Tibial artery (tissue), 4 donors: ENCODE measurements at regions not wholly inside any gene's neighbourhood (a gene's known extent, or its start where the extent isn't known, plus 50 kb on each side); places are given as distances from the start of the nearest gene placed in this dataset.

Experiments
- DNase-seq, 2 donors: peaks; one replicate each; pipeline ENCODE4 v3.0.0-alpha.2; 2019
- H3K27ac ChIP-seq, 2 donors: fragments of 200-600 bp; sonication (generic) in 1 of 2; 1 replicate in 1 of 2; 2 replicates in 1 of 2; pipeline ENCODE4 v1.5.1; 2018 to 2019; ENCODE audit warnings: mild to moderate bottlenecking in 1 of 2
- H3K27me3 ChIP-seq, 2 donors: fragments of 200-600 bp; sonication (generic) in 1 of 2; one replicate each; pipeline versions ENCODE4 v1.5.1 to v1.6.0; 2016 to 2019
- H3K36me3 ChIP-seq, 3 donors: fragments of 200-600 bp; sonication (generic) in 2 of 3; one replicate each; pipeline ENCODE4 v1.5.1; 2016 to 2019; ENCODE audit warnings: mild to moderate bottlenecking in 2 of 3
- H3K4me1 ChIP-seq, 4 donors: fragments of 200-600 bp; sonication (generic) in 2 of 4; 1 replicate in 3 of 4; 2 replicates in 1 of 4; pipeline ENCODE4 v1.5.1; 2016 to 2019
- H3K4me3 ChIP-seq, 2 donors: fragments of 200-600 bp; sonication (generic) in 1 of 2; 1 replicate in 1 of 2; 2 replicates in 1 of 2; pipeline ENCODE4 v1.5.1; 2018 to 2019; ENCODE audit warnings: mild to moderate bottlenecking in 2 of 2
- H3K9me3 ChIP-seq, 3 donors: fragments of 200-600 bp; sonication (generic) in 1 of 3; one replicate each; pipeline ENCODE4 v1.5.1; 2016 to 2019
- CTCF ChIP-seq, 2 experiments: fragments of 200-600 bp in 1 of 2; fragments of 450-650 bp in 1 of 2; IDR thresholded peaks; one replicate each; pipeline ENCODE4 v1.5.1; 2017 to 2019; ENCODE audit warnings: antibody characterized with exemption in 2 of 2, mild to moderate bottlenecking in 1 of 2, moderate library complexity in 1 of 2
- intact Hi-C: fragments of 100-400 bp; cut with DNase I; formaldehyde crosslinking; loops from one replicate; pipeline ENCODE4 v1.15.0; 2023; ENCODE audit warnings: low total_unique reads

- DNase-seq = no peak
- no peak overlapping the region for H3K4me3 ChIP-seq
- no peaks in the 10 kb centered on the region for H3K4me1 ChIP-seq
- H3K27ac ChIP-seq = no peak overlapping the region
- H3K9me3 ChIP-seq = no peaks in the 10 kb centered on the region
- H3K36me3 ChIP-seq = no peaks in the 10 kb centered on the region
- no peak for TF ChIP-seq CTCF (IDR thresholded peaks at IDR 0.05)
- H3K27me3 ChIP-seq = no peaks in the 10 kb centered on the region
- intact Hi-C loops = no loop called here
These were observed 111.2 kb upstream of the STEAP1B start for GRCh38 chr7:22610951-22611757.

DNA sequence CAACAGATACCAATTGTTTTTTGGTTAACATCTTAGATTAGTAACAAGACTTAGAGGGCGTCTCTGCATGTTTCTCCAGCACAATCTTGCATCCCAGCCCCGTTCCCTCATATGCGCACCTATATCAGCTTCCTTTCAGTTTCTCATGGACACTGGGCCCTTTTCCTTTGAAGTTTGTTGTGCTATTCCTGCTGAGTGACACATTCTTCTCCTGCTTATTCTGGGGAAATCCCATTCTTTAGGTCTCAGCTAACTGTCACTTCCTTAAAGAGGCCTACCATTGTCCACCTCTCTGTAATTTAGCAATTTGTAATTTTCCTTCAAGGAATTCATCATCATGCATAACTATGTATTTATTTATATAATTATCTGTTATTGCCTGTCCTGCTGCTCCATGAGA is 110.3 kb upstream of the STEAP1B start:
- Histone ChIP-seq H3K4me3 (no peak overlapping the region), H3K36me3 (no peaks in the 10 kb centered on the region), H3K27me3 (no peaks in the 10 kb centered on the region), H3K9me3 (no peaks in the 10 kb centered on the region), H3K27ac (no peak overlapping the region), H3K4me1 (no peaks in the 10 kb centered on the region)
- TF ChIP-seq CTCF (IDR thresholded peaks at IDR 0.05) = no peak
- DNase-seq = no peak
- intact Hi-C loops = no loop called here

GRCh38 chr7:22607180-22607579 is 107.2 kb upstream of the STEAP1B start:
- DNase-seq = no peak
- no peak overlapping the region for H3K27ac ChIP-seq
- no peaks in the 10 kb centered on the region for H3K27me3 ChIP-seq
- no peak overlapping the region for H3K4me3 ChIP-seq
- intact Hi-C loops = no loop called here
- no peaks in the 10 kb centered on the region for H3K36me3 ChIP-seq
- no peaks in the 10 kb centered on the region for H3K9me3 ChIP-seq
- no peaks in the 10 kb centered on the region for H3K4me1 ChIP-seq
- TF ChIP-seq CTCF (IDR thresholded peaks at IDR 0.05) = no peak

- intact Hi-C loops = no loop called here
These were observed 104.3 kb upstream of the STEAP1B start for GRCh38 chr7:22604246-22604645.

DNA sequence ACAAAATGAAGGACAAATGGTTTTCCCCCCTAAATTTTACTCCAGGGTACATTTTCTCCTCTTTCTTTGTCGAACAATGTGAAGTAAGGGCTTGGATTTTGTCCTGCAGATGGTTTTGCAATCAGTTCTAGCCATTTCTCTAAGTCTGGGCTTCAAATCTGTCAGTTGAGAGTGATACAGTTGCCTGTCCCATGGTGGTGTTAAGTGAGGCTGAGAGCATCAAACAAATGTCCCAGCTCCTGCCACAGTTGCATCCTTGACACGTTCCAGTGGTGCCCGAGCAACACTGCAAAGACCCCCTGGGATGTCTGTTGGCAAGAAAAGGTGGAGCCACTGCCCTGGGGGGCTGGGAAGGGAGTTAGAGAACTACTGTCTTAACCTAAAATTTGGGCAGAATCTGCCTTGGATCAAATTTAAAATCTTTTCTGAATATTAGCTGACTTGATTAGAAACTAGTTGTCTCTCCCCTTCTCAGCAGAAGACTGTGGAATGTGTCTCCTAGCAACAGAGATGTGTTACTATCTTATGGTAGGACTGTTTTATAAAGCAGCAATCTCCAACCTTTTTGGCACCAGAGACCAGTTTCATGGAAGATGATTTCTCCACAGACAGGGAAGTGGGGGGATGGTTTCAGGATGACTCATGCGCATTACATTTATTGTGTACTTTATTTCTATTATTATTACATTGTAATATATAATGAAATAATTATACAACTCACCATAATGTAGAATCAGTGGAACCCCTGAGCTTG is 102.0 kb upstream of the STEAP1B start:
- no peak overlapping the region for H3K27ac ChIP-seq
- intact Hi-C loops = no loop called here
- DNase-seq = no peak

More at GRCh38 chr7:22604246-22604645, 104.3 kb upstream of the STEAP1B start:
- H3K4me1 ChIP-seq = peaks cover 0 to 3% (median 0%) of the 10 kb centered on the region in 4 donors
- H3K36me3 ChIP-seq = no peaks in the 10 kb centered on the region
- DNase-seq = no peak
- no peaks in the 10 kb centered on the region for H3K9me3 ChIP-seq
- no peak overlapping the region for H3K4me3 ChIP-seq
- no peak overlapping the region for H3K27ac ChIP-seq
- no peak for TF ChIP-seq CTCF (IDR thresholded peaks at IDR 0.05)
- H3K27me3 ChIP-seq = no peaks in the 10 kb centered on the region

More for the DNA sequence above, 102.0 kb upstream of the STEAP1B start:
- peaks cover 0 to 3% (median 0%) of the 10 kb centered on the region in 4 donors for H3K4me1 ChIP-seq
- H3K36me3 ChIP-seq = no peaks in the 10 kb centered on the region
- TF ChIP-seq CTCF (IDR thresholded peaks at IDR 0.05) = no peak
- H3K27me3 ChIP-seq = no peaks in the 10 kb centered on the region
- H3K4me3 ChIP-seq = no peak overlapping the region
- H3K9me3 ChIP-seq = no peaks in the 10 kb centered on the region
